ENCODE measurements at regions not wholly inside any gene's neighbourhood (a gene's known extent, or its start where the extent isn't known, plus 50 kb on each side); places are given as distances from the start of the nearest gene placed in this dataset.
"Not testable (repeated sequence)": the region's sequence is repeated elsewhere in the genome, so short reads cannot be mapped to it uniquely, and the experiment has no call there.

DNA sequence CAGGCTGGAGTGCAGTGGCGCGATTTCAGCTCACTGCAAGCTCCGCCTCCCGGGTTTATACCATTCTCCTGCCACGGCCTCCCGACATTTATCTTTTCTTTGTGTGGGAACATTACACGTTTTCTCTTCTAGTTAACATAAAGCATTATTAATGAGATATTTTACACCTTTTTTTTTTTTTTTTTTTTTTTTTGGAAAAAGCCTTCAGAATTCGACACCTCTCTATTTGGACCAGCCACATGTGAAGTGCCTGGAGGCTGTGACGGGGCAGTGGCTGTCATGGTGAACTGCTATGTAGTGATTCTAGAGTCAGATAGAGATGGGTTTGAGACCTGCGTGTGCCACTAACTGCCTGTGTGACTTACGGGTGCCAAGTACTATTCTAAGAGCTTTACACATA lies 64.3 kb downstream of the SMIM38 start:
- H3K4me3 ChIP-seq (ENCODE audit: low read depth, low read length): no peak overlapping the region
- TF ChIP-seq, protein P1, sequence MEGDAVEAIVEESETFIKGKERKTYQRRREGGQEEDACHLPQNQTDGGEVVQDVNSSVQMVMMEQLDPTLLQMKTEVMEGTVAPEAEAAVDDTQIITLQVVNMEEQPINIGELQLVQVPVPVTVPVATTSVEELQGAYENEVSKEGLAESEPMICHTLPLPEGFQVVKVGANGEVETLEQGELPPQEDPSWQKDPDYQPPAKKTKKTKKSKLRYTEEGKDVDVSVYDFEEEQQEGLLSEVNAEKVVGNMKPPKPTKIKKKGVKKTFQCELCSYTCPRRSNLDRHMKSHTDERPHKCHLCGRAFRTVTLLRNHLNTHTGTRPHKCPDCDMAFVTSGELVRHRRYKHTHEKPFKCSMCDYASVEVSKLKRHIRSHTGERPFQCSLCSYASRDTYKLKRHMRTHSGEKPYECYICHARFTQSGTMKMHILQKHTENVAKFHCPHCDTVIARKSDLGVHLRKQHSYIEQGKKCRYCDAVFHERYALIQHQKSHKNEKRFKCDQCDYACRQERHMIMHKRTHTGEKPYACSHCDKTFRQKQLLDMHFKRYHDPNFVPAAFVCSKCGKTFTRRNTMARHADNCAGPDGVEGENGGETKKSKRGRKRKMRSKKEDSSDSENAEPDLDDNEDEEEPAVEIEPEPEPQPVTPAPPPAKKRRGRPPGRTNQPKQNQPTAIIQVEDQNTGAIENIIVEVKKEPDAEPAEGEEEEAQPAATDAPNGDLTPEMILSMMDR (IDR thresholded peaks at IDR 0.05; ENCODE audit: insufficient read depth, low read length): no peak
- no peak for DNase-seq (ENCODE audit: low read depth)

DNA sequence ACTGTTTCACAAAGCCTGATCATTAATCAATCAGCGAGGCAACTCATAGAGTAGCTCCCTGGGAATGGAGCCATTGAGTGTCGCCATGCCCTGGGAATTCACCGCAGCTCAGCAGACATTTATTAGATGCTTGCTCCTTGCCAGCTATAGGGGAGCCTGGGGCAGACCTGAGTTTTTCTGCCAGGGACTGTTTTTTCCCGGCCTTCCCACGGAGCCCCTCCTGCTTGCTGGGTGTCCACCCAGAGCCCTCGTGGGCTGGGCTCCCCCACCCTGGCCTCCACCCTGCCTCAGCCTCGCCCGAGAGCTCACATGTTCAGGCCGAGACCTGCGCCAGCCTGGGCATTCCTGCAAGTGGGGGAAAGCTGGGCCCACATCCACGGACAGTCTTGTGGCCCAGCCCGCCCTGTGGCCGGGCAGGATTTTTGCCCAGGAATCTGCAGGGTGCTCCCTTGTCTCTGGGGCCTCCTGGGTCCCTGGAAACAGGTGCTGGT lies 64.9 kb downstream of the SMIM38 start:
- DNase-seq (ENCODE audit: low read depth): peak; percentile 11

DNA sequence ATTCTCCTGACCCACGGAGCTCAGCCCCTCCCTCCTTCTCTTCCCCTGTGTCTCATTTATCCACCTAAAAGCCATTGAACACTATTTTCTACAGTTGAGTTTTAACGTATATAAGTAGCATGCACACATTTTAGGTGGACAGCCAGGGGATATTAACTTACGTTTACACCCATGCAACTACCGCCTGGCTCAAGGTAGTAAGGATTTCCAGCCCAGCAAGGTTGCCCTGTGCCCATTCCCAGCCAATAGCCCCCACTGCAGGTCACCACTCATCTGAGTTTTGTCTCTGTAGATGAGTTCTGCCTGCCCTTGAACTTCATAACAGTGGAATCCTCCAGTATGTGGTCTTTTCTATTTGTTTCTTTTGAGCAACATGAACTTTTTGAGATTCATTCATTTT lies 65.4 kb downstream of the SMIM38 start:
- TF ChIP-seq, protein P1 (IDR thresholded peaks at IDR 0.05; ENCODE audit: insufficient read depth, low read length): no peak
- no peak for DNase-seq (ENCODE audit: low read depth)

More for the DNA sequence above, 64.9 kb downstream of the SMIM38 start:
- H3K4me3 ChIP-seq (ENCODE audit: low read depth, low read length): no peak overlapping the region
- TF ChIP-seq, protein P1 (IDR thresholded peaks at IDR 0.05; ENCODE audit: insufficient read depth, low read length): no peak

DNA sequence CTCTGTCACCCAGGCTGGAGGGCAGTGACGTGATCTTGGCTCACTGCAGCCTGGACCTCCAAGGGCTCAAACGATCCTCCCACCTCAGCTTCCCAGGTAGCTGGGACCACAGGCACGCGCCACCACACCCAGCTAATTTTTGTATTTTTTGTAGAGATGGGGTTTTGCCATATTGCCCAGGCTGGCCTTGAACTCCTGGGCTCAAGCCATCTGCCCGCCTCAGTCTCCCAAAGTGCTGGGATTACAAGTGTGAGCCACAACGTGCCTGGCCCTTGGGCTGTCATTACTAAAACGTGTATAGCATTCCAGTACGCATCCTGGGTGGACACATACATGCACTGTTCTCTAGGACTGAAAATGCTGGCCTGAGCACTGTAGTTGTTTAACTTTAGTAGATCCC lies 65.9 kb downstream of the SMIM38 start:
- not testable (repeated sequence) for DNase-seq (ENCODE audit: low read depth); H3K4me3 ChIP-seq (ENCODE audit: low read depth, low read length)

More for the DNA sequence above, 65.4 kb downstream of the SMIM38 start:
- no peak overlapping the region for H3K4me3 ChIP-seq (ENCODE audit: low read depth, low read length)

DNA sequence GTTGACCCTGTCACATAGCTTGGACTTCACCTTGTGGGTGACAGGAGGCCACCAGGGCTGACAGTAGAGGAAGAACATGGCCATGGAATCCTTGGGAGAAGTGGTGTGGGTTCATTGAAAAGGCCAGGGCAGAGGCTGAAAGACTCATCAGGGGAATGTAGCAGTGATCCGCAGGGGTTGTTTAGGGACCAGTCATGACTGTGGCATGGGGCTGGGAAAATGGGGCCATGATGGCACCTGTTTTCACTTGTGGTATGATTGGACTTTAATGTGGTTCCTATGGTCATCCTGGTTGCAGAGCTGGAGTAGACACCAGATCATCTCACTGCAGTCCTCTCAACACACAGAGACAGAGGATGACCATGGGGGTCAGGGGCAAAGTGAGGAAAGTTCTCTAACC lies 66.7 kb upstream of the MYEOV start:
- no peak for DNase-seq (ENCODE audit: low read depth)
- H3K4me3 ChIP-seq (ENCODE audit: low read depth, low read length): no peak overlapping the region
- TF ChIP-seq, protein P1 (IDR thresholded peaks at IDR 0.05; ENCODE audit: insufficient read depth, low read length): no peak

DNA sequence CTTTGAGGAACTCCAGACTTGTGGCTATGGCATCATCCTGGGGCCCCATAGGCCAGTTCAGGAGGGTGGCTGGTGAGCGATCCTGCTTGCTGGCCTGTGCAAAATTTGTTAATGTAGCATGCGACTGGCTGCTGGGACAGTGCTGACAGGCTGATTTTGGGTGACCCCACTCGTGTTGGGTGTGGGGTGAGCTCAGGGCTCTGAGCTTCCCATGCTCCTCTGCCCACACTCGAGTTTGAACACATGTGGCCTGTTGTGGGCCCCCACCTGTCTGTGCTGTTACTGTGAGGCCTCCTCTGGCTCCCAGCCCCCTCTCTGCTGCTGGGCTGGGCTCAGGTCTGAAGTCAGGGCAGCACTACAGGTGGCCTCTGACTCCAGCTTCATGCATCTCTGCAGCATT lies 64.4 kb upstream of the MYEOV start:
- TF ChIP-seq, protein P1 (IDR thresholded peaks at IDR 0.05; ENCODE audit: insufficient read depth, low read length): no peak
- no peak overlapping the region for H3K4me3 ChIP-seq (ENCODE audit: low read depth, low read length)
- DNase-seq (ENCODE audit: low read depth): no peak

DNA sequence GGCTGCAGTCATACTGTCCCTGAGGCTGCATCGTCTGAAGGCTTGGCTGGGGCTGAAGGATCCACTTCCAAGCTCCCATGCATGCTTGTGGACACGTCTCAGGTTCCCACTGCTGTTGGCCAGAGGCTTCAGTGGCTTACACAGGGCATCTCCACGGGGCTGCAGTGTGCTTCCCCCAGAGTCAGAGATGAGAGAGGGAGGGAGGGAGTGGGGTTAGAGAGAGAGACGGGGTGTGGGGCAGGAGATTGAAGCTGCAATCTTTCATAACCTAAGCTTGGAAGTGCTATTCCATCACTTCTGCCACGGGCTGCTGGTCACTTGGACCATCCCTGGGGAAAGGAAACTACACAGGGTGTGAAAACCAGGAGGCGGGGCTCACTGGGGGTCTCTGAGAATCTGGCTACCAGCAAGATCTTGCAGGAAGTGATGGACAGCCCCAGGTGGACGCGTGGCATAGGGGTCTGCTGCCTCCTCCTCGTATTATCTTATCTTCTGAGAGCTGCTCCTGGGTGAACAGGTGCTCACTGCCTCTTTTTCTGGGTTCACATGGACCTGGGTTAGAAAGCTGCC lies 63.0 kb upstream of the MYEOV start:
- no peak for DNase-seq (ENCODE audit: low read depth)
- TF ChIP-seq, protein P1 (IDR thresholded peaks at IDR 0.05; ENCODE audit: insufficient read depth, low read length): no peak
- H3K4me3 ChIP-seq (ENCODE audit: low read depth, low read length): no peak overlapping the region

Data from fibroblast of the aortic adventitia (primary cell).